Erythroblast (primary cell): ENCODE measurements at regions not wholly inside any gene's neighbourhood (a gene's known extent, or its start where the extent isn't known, plus 50 kb on each side); places are given as distances from the start of the nearest gene placed in this dataset.

ENCODE experiments used
- GATA1 ChIP-seq: IDR thresholded peaks from 2 replicates; pipeline ENCODE4 v1.6.1; 2011; ENCODE audit warnings: low read depth, mild to moderate bottlenecking, control low read depth, low read length, moderate library complexity
- POLR2A ChIP-seq: IDR thresholded peaks from 2 replicates; pipeline ENCODE4 v1.6.1; 2011; ENCODE audit warnings: mild to moderate bottlenecking, low read length

DNA sequence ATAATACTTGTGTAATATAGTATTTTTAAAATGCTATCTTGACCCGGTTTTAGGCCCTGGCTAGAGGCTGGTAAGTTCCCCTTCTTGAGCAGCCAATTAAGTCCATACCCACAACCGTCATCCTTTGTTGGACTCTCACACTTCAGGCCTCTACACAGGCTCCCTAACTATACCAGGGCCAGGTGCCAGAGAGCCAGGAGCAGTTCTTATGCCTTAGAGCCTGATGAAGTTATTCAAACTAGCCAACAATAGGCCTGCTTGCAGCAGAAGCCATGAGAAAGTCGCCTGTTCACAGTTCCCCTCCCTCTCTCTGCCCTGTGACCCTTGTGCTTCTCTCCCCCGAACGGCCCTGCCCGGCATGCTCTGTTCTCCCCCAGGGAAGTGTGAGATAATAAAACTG is 454.2 kb upstream of the KLHL29 start:
- TF ChIP-seq POLR2A (no peak), GATA1 (no peak)
